ENCODE measurements at regions not wholly inside any gene's neighbourhood (a gene's known extent, or its start where the extent isn't known, plus 50 kb on each side); places are given as distances from the start of the nearest gene placed in this dataset.

DNA sequence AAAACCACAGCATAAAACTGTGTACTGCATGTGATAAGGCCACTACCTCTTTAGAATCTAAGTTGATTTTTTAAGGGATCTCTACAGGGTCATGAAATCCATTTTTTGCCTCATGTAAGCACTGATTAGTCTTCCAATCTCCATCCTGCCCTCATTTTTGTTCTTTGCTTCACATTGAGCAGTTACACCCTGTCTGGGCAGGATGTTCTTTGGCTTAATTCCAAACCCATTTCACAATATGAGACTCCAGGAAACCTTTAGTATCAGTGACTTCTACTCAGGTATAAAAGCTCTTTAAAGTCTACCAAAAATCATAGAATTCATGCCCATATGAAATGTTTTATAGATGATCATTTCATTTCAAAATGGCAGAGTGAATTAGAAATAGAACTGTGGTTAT is 592.6 kb downstream of the TBC1D4 start:
- POLR2A ChIA-PET: no interaction called here
- ATAC-seq (no peak), DNase-seq (ENCODE audit: low read depth, low spot score) (no peak)
- CTCF ChIA-PET: no interaction called here
- in situ Hi-C loops (cut with HindIII; ENCODE audit: low pct_unique_long_range_greater_than_20kb, low sequenced_read_pairs) (no loop called here), intact Hi-C loops (cut with micrococcal nuclease; ENCODE audit: unreplicated experiment) (no loop called here)
- H3K36me3 ChIP-seq (ENCODE audit: control insufficient read depth, insufficient read depth, low read length): no peaks in the 10 kb centered on the region
- no peaks in the 10 kb centered on the region for H3K4me1 ChIP-seq (ENCODE audit: control insufficient read depth, insufficient read depth, low read length)
- no peak overlapping the region for H3K4me3 ChIP-seq (ENCODE audit: low read depth in 2 of 2, low read length in 2 of 2)
- no peaks in the 10 kb centered on the region for H3K9me3 ChIP-seq (ENCODE audit: control insufficient read depth, insufficient read depth, low read depth, low read length)
- no peak for TF ChIP-seq SIN3A (IDR thresholded peaks at IDR 0.05; ENCODE audit: borderline replicate concordance, insufficient read depth, low read depth, low read length)
- TF ChIP-seq, protein P1, sequence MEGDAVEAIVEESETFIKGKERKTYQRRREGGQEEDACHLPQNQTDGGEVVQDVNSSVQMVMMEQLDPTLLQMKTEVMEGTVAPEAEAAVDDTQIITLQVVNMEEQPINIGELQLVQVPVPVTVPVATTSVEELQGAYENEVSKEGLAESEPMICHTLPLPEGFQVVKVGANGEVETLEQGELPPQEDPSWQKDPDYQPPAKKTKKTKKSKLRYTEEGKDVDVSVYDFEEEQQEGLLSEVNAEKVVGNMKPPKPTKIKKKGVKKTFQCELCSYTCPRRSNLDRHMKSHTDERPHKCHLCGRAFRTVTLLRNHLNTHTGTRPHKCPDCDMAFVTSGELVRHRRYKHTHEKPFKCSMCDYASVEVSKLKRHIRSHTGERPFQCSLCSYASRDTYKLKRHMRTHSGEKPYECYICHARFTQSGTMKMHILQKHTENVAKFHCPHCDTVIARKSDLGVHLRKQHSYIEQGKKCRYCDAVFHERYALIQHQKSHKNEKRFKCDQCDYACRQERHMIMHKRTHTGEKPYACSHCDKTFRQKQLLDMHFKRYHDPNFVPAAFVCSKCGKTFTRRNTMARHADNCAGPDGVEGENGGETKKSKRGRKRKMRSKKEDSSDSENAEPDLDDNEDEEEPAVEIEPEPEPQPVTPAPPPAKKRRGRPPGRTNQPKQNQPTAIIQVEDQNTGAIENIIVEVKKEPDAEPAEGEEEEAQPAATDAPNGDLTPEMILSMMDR (IDR thresholded peaks at IDR 0.05): no peak
- TF ChIP-seq POLR2AphosphoS5 (IDR thresholded peaks at IDR 0.05; ENCODE audit: low read depth, low read length): no peak
- TF ChIP-seq, protein P2, sequence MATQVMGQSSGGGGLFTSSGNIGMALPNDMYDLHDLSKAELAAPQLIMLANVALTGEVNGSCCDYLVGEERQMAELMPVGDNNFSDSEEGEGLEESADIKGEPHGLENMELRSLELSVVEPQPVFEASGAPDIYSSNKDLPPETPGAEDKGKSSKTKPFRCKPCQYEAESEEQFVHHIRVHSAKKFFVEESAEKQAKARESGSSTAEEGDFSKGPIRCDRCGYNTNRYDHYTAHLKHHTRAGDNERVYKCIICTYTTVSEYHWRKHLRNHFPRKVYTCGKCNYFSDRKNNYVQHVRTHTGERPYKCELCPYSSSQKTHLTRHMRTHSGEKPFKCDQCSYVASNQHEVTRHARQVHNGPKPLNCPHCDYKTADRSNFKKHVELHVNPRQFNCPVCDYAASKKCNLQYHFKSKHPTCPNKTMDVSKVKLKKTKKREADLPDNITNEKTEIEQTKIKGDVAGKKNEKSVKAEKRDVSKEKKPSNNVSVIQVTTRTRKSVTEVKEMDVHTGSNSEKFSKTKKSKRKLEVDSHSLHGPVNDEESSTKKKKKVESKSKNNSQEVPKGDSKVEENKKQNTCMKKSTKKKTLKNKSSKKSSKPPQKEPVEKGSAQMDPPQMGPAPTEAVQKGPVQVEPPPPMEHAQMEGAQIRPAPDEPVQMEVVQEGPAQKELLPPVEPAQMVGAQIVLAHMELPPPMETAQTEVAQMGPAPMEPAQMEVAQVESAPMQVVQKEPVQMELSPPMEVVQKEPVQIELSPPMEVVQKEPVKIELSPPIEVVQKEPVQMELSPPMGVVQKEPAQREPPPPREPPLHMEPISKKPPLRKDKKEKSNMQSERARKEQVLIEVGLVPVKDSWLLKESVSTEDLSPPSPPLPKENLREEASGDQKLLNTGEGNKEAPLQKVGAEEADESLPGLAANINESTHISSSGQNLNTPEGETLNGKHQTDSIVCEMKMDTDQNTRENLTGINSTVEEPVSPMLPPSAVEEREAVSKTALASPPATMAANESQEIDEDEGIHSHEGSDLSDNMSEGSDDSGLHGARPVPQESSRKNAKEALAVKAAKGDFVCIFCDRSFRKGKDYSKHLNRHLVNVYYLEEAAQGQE (IDR thresholded peaks at IDR 0.05; ENCODE audit: insufficient read depth in 1 of 2, low read depth in 2 of 2, low read length in 1 of 2): no peak
- no peak for TF ChIP-seq TCF7L2 (IDR thresholded peaks at IDR 0.05; ENCODE audit: low read depth, low read length)
- no peaks in the 10 kb centered on the region for H3K27me3 ChIP-seq (ENCODE audit: control insufficient read depth, insufficient read depth, low read length)
- BruUV-seq (replicated peaks): no TSS peak
- no peak overlapping the region for H3K27ac ChIP-seq (ENCODE audit: low read length)

DNA sequence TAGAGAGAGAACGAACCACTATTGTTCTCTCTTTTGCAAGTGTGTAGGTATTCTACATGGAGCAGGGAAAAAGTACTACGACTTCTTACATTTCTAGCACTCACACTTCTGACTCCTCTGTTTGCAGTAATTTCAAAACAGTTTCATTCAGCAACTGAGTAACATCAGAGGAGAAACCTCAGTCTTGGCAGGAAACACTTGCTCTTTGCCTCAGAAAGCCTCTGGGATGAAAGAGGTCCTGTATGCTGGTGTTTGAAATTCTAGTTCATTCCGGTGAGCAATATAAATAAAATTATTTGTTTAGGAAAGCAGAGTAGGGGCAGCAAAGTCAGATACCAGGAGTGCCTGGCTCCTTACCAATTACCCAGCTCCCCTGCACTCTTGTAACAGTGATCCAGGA is 595.5 kb downstream of the TBC1D4 start:
- Histone ChIP-seq H3K4me1 (ENCODE audit: control insufficient read depth, insufficient read depth, low read length) (no peaks in the 10 kb centered on the region), H3K27ac (ENCODE audit: low read length) (no peak overlapping the region), H3K36me3 (ENCODE audit: control insufficient read depth, insufficient read depth, low read length) (no peaks in the 10 kb centered on the region), H3K9me3 (ENCODE audit: control insufficient read depth, insufficient read depth, low read depth, low read length) (no peaks in the 10 kb centered on the region), H3K27me3 (ENCODE audit: control insufficient read depth, insufficient read depth, low read length) (no peaks in the 10 kb centered on the region), H3K4me3 (ENCODE audit: low read depth in 2 of 2, low read length in 2 of 2) (no peak overlapping the region)
- no TSS peak for BruUV-seq (replicated peaks)
- TF ChIP-seq, protein P1 (IDR thresholded peaks at IDR 0.05): no peak
- no peak for TF ChIP-seq TCF7L2 (IDR thresholded peaks at IDR 0.05; ENCODE audit: low read depth, low read length)
- TF ChIP-seq, protein P2 (IDR thresholded peaks at IDR 0.05; ENCODE audit: insufficient read depth in 1 of 2, low read depth in 2 of 2, low read length in 1 of 2): no peak
- TF ChIP-seq SIN3A (IDR thresholded peaks at IDR 0.05; ENCODE audit: borderline replicate concordance, insufficient read depth, low read depth, low read length): no peak
- TF ChIP-seq POLR2AphosphoS5 (IDR thresholded peaks at IDR 0.05; ENCODE audit: low read depth, low read length): no peak
- in situ Hi-C loops (cut with HindIII; ENCODE audit: low pct_unique_long_range_greater_than_20kb, low sequenced_read_pairs): no loop called here
- intact Hi-C loops (cut with micrococcal nuclease; ENCODE audit: unreplicated experiment): no loop called here
- ChIA-PET CTCF (no interaction called here), POLR2A (no interaction called here)
- DNase-seq (ENCODE audit: low read depth, low spot score): no peak
- no peak for ATAC-seq

Measured in Panc1 (cell line).